ENCODE measurements at regions not wholly inside any gene's neighbourhood (a gene's known extent, or its start where the extent isn't known, plus 50 kb on each side); places are given as distances from the start of the nearest gene placed in this dataset.
"Not testable (repeated sequence)": the region's sequence is repeated elsewhere in the genome, so short reads cannot be mapped to it uniquely, and the experiment has no call there.

DNA sequence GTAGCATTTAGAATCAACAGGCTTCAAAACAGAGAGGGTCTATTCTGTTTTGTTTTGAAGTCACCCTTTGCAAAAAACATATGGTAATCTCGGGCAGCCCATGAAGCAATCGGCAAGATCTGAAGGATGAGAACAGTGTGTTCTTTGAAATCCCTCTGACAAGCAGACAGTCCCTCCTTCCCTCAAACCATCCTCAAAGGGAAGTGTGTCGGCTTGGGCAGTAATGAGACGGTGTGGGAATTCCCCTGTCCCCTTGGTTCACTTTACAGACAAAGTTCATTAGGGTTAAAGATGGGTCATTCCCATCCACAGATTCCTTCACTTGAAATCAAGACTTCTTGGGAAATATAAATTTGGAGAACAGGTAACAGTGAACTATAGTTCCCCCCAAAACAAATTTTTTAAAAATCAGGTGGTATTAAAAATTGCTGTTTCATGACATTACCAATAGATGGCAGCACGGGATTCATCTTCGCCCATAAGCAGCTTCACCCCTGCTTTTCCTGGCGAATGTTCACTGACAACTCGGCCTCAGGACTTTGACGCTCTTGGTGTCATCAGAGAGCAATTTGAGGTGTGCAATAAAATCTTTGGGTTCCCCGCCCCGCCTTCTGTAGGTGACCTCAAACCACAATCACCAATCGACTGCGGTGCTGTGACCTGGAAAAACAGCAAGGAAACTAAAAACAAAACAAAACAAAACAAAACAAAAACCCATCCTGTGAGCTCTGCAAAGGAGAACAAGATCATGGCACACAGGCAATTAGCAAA is 159.3 kb upstream of the TNFAIP3 start:
- Histone ChIP-seq H3K9me3 (ENCODE audit: control insufficient read depth, low read depth, low read length) (no peaks in the 10 kb centered on the region), H3K4me3 (ENCODE audit: low read length) (no peak overlapping the region), H3K27me3 (ENCODE audit: control insufficient read depth, insufficient read depth, low read length) (no peaks in the 10 kb centered on the region), H3K27ac (ENCODE audit: low read length) (no peak overlapping the region), H3K36me3 (ENCODE audit: control insufficient read depth, insufficient read depth, low read length) (no peaks in the 10 kb centered on the region), H3K4me1 (ENCODE audit: control insufficient read depth, insufficient read depth, low read length) (peaks cover 20% of the 10 kb centered on the region)
- DNase-seq: peak; percentile 88 to 93
- WGBS (ENCODE audit: insufficient coverage, low lambda C conversion rate): 20% methylated on average over 1 of the region's 13 CpGs

DNA sequence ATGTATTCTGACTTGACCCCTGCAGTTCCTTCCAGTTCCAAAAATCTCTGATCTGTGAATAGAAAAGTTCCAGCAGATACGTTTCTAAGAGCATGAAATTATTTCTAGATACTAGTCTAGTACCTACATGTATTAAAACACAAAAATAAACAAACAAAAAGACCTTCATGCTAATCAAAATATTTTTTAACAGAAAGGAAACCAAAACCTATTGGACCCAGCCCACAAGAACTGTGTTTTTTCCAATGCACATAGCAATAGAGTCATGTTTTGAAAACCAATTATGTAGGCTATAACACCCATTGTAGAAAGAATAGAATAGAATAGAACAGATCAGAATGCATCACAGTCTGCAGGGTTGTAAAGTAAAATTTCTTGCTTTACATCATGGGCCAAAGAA is 158.6 kb upstream of the TNFAIP3 start:
- no peaks in the 10 kb centered on the region for H3K9me3 ChIP-seq (ENCODE audit: control insufficient read depth, low read depth, low read length)
- no peaks in the 10 kb centered on the region for H3K27me3 ChIP-seq (ENCODE audit: control insufficient read depth, insufficient read depth, low read length)
- no peak overlapping the region for H3K4me3 ChIP-seq (ENCODE audit: low read length)
- 100% methylated on average over 1 of the region's 1 CpG for WGBS (ENCODE audit: insufficient coverage, low lambda C conversion rate)
- no peak for DNase-seq
- H3K36me3 ChIP-seq (ENCODE audit: control insufficient read depth, insufficient read depth, low read length): no peaks in the 10 kb centered on the region
- H3K4me1 ChIP-seq (ENCODE audit: control insufficient read depth, insufficient read depth, low read length): peaks cover 20% of the 10 kb centered on the region
- no peak overlapping the region for H3K27ac ChIP-seq (ENCODE audit: low read length)

DNA sequence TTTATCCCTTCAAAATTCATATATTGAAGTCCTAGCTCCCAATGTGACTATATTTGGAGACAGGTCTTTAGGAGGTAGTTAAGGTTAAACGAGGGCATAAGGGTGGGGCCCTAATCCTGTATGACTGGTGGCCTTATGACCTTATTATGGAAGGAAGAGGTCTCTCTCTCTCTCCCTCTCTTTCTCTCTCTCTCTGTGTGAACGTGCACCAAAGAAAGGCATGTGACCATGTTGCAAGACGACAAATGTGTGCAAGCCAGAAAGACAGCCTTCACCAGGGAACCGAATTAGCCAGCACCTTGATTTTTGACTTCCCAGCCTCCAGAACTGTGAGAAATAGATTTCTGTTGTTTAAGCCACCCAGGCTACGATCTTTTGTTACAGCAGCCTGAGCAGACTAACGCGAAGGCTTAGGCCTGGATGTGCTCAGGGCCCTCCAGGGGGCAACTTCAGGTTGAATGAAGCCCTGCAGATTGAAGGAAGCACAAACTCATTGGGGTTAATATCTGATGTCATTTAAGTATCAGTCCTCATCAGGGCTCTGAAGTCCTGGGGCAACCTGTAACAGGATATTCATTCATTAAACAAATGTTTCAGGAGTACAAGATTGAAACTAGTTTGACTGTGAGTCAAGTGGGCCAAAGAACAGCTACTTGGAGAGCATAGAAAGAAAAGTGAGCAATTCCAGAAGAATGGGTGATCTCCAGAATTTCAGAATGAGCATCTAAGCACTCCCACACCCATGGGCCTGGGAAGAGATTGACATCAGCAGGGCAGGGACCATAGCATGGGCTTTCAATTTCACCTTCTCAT is 157.4 kb upstream of the TNFAIP3 start:
- DNase-seq: no peak
- H3K27me3 ChIP-seq (ENCODE audit: control insufficient read depth, insufficient read depth, low read length): no peaks in the 10 kb centered on the region
- H3K27ac ChIP-seq (ENCODE audit: low read length): no peak overlapping the region
- WGBS (ENCODE audit: insufficient coverage, low lambda C conversion rate): no CpG with 5 or more reads among the region's 7 CpGs
- no peak overlapping the region for H3K4me3 ChIP-seq (ENCODE audit: low read length)
- no peaks in the 10 kb centered on the region for H3K9me3 ChIP-seq (ENCODE audit: control insufficient read depth, low read depth, low read length)
- H3K36me3 ChIP-seq (ENCODE audit: control insufficient read depth, insufficient read depth, low read length): no peaks in the 10 kb centered on the region
- H3K4me1 ChIP-seq (ENCODE audit: control insufficient read depth, insufficient read depth, low read length): peaks cover 17% of the 10 kb centered on the region

DNA sequence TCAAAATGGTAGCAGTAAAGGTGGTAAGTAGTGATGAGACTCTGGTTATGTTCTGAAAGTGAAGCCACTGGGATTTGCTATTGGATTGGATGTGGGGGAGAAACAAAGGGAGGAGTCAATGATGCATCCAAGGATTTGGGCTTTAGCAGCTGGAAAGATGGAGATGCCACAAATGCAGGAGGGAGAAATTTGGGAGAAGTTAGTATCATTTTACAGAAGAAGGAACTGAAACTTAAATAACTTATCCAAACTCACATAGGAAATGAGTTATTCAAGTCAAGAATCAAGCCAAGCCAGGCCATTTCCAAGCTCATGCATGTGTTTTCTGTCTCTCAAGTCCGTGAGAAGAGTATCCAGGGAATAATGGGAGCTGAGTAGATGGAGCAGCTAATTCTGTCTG is 155.1 kb upstream of the TNFAIP3 start:
- Histone ChIP-seq H3K4me3 (ENCODE audit: low read length) (no peak overlapping the region), H3K9me3 (ENCODE audit: control insufficient read depth, low read depth, low read length) (no peaks in the 10 kb centered on the region), H3K27me3 (ENCODE audit: control insufficient read depth, insufficient read depth, low read length) (no peaks in the 10 kb centered on the region), H3K36me3 (ENCODE audit: control insufficient read depth, insufficient read depth, low read length) (no peaks in the 10 kb centered on the region), H3K4me1 (ENCODE audit: control insufficient read depth, insufficient read depth, low read length) (peaks cover 4% of the 10 kb centered on the region), H3K27ac (ENCODE audit: low read length) (no peak overlapping the region)
- DNase-seq: no peak
- 80% methylated on average over 1 of the region's 1 CpG for WGBS (ENCODE audit: insufficient coverage, low lambda C conversion rate)

DNA sequence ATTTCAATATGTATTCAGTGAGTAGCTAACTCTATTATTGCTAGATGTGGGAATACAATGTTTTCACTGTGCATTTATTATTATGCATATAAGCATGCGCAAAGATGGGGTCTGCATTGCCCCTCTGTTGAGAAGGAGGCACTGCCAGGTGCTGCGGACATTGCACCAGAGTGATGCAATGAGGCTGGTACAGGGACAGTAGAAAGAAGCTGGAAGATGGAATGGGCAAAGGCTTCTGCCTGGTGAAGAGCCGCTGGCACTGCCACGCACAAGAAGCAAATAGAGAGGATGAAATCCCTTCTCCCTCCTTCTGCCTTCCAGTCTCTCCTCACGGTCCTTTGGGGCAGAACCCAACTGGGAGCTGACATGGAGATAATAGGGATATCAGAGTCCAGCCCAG is 154.5 kb upstream of the TNFAIP3 start:
- no peak for DNase-seq
- Histone ChIP-seq H3K27me3 (ENCODE audit: control insufficient read depth, insufficient read depth, low read length) (no peaks in the 10 kb centered on the region), H3K36me3 (ENCODE audit: control insufficient read depth, insufficient read depth, low read length) (no peaks in the 10 kb centered on the region), H3K4me1 (ENCODE audit: control insufficient read depth, insufficient read depth, low read length) (peaks cover 4% of the 10 kb centered on the region), H3K9me3 (ENCODE audit: control insufficient read depth, low read depth, low read length) (no peaks in the 10 kb centered on the region), H3K4me3 (ENCODE audit: low read length) (no peak overlapping the region), H3K27ac (ENCODE audit: low read length) (no peak overlapping the region)
- no CpG with 5 or more reads among the region's 5 CpGs for WGBS (ENCODE audit: insufficient coverage, low lambda C conversion rate)

DNA sequence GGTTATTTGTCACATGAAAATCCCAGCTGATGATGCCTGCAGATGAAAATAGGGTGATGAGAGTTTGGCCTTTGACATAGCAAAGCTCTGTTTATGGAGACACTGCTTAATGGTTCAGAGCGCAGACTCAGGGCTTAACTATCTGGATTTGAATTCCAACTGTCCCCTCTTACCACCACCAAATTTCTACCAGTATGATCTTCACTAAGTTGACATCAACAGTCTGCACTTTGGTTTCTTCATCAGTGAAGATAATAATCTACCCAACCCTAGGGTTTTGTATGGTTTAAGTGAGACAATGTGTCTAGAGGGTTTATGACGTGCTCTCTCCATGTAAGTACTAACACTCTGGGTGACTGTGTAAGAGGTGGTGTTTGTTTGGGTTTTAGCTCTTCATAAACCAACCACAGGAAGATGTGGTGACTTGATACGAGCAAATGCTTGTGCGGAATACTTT is 151.4 kb upstream of the TNFAIP3 start:
- H3K4me3 ChIP-seq (ENCODE audit: low read length): no peak overlapping the region
- WGBS (ENCODE audit: insufficient coverage, low lambda C conversion rate): no CpG with 5 or more reads among the region's 4 CpGs
- DNase-seq: no peak

DNA sequence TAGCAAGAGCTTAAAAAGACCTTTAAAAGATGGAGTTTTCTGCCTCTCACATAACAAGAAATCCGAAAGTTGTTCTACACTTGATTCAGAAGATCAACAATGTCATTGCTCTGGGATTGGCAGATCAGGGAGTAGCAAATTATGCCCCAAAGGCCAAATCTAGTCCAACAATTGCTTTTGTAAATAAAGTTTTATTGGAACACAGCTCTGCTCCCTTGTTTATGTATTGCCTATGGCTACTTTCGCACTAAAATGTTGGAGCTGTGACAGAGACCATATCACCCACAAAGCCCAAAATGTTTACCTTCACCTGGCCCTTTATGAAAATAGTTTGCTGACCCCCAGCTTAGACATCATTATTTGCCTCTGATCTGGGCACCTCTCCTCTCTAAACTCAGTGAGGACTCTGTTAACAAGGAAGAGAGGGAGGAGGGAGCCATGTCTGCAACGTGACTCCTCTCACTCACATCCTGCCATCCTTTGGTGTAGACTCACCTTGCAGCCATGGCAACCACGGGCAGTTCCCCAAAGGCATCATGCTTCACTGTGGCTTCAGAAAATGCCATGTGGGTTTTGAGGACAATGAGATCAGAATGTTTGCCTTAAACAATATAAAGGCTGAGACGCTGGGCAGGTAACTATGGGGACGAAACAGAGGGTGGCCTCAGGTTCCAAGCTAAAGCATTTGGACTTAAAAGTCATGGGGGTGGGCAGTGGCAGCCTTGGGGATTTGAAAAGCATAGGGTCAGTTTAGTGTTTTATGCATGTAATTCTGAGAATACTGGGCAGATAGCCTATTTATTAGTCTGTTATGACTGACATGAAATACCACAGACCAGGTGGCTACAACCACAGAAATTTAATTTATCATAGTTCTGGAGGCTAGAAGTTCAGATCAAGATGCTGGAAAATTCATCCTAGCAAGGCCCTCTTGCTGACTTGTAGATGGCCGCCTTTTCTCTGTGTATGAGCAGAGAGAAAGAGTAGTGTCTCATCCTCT is 149.7 kb upstream of the TNFAIP3 start:
- Histone ChIP-seq H3K27ac (ENCODE audit: low read length) (no peak overlapping the region), H3K9me3 (ENCODE audit: control insufficient read depth, low read depth, low read length) (no peaks in the 10 kb centered on the region), H3K4me3 (ENCODE audit: low read length) (no peak overlapping the region), H3K27me3 (ENCODE audit: control insufficient read depth, insufficient read depth, low read length) (no peaks in the 10 kb centered on the region), H3K4me1 (ENCODE audit: control insufficient read depth, insufficient read depth, low read length) (peaks cover 3% of the 10 kb centered on the region), H3K36me3 (ENCODE audit: control insufficient read depth, insufficient read depth, low read length) (no peaks in the 10 kb centered on the region)
- 90% methylated on average over 2 of the region's 7 CpGs for WGBS (ENCODE audit: insufficient coverage, low lambda C conversion rate)
- DNase-seq: no peak

More for the DNA sequence above, 151.4 kb upstream of the TNFAIP3 start:
- Histone ChIP-seq H3K27ac (ENCODE audit: low read length) (no peak overlapping the region), H3K36me3 (ENCODE audit: control insufficient read depth, insufficient read depth, low read length) (no peaks in the 10 kb centered on the region), H3K27me3 (ENCODE audit: control insufficient read depth, insufficient read depth, low read length) (no peaks in the 10 kb centered on the region), H3K9me3 (ENCODE audit: control insufficient read depth, low read depth, low read length) (no peaks in the 10 kb centered on the region), H3K4me1 (ENCODE audit: control insufficient read depth, insufficient read depth, low read length) (no peaks in the 10 kb centered on the region)

DNA sequence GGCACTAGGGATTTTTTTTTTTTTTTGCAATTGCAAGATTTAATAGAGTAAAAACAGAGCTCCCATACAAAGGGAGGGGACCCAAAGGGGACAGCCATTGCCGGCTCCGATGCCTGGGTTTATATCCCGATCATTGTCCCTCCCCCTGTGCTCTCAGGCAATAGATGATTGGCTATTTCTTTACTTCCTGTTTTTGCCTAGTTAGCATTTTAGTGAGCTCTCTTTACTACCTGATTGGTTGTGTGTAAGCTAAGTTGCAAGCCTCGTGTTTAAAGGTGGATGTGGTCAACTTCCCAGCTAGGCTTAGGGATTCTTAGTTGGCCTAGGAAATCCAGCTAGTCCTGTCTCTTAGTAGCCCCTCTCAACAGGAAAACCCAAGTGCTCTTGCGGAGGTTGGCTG is 148.2 kb upstream of the TNFAIP3 start:
- no CpG with 5 or more reads among the region's 5 CpGs for WGBS (ENCODE audit: insufficient coverage, low lambda C conversion rate)
- not testable (repeated sequence) for H3K27ac ChIP-seq (ENCODE audit: low read length)

DNA sequence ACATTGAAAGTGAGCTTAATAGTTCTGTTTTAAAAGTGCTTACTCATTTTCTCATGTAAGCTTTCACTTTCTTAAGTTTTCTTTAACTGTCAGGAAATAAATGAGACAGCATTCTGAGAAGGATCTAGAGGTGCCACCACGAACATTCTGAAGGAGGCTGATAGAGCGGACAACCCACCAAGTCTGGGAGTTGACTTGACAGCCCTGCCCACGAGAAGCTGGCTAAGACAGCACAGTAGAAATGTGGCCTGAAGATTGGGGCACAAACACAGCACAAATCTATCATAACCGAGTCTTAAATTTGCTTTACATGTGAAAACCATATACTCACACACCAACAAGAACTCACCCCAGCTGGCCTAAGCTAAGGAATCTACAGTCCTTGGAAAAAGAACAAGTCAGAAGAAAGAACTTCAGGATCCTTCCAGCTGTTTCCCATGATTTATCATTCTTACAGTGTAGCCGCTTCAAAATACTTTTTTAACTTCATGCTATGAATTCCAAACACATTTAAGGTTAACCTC is 144.2 kb upstream of the TNFAIP3 start:
- WGBS (ENCODE audit: insufficient coverage, low lambda C conversion rate): 80% methylated on average over 1 of the region's 5 CpGs
- H3K4me3 ChIP-seq (ENCODE audit: low read length): no peak overlapping the region
- peak overlapping the region; percentile 61 for H3K27ac ChIP-seq (ENCODE audit: low read length)
- no peaks in the 10 kb centered on the region for H3K36me3 ChIP-seq (ENCODE audit: control insufficient read depth, insufficient read depth, low read length)
- no peak for DNase-seq
- H3K4me1 ChIP-seq (ENCODE audit: control insufficient read depth, insufficient read depth, low read length): peaks cover 22% of the 10 kb centered on the region
- H3K27me3 ChIP-seq (ENCODE audit: control insufficient read depth, insufficient read depth, low read length): no peaks in the 10 kb centered on the region
- no peaks in the 10 kb centered on the region for H3K9me3 ChIP-seq (ENCODE audit: control insufficient read depth, low read depth, low read length)

More for the DNA sequence above, 148.2 kb upstream of the TNFAIP3 start:
- H3K4me1 ChIP-seq (ENCODE audit: control insufficient read depth, insufficient read depth, low read length): peaks cover 15% of the 10 kb centered on the region
- H3K9me3 ChIP-seq (ENCODE audit: control insufficient read depth, low read depth, low read length); DNase-seq; H3K27me3 ChIP-seq (ENCODE audit: control insufficient read depth, insufficient read depth, low read length); H3K36me3 ChIP-seq (ENCODE audit: control insufficient read depth, insufficient read depth, low read length); H3K4me3 ChIP-seq (ENCODE audit: low read length): not testable (repeated sequence)

All from large intestine (tissue), 3 donors.